ENCODE measurements at regions not wholly inside any gene's neighbourhood (a gene's known extent, or its start where the extent isn't known, plus 50 kb on each side); places are given as distances from the start of the nearest gene placed in this dataset.

DNA sequence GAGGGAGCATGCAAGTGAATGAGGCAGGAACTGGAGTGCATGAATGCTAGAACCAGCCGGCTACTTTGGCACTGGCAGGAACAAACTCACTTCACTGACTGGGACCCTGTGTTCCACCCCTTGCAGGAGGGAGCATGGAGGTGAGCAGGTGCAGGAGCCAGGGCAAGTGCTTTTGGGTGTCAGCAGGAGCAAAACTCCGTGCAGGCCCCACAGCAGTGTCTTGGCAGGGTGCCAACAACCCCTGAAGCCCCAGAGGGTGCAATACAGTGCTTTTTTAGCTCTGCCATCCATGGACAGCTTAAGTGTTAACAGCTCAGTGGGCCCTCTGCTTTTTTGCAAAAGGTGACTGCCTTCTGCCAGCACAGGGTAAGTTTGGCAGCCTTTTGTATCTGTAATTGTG, 245.8 kb upstream of the PCSK5 start:
- TF ChIP-seq ZFX (IDR thresholded peaks at IDR 0.05) (no peak), CTCF (conservative IDR thresholded peaks at IDR 0.05) (no peak)
- H3K27ac ChIP-seq = no peak overlapping the region

DNA sequence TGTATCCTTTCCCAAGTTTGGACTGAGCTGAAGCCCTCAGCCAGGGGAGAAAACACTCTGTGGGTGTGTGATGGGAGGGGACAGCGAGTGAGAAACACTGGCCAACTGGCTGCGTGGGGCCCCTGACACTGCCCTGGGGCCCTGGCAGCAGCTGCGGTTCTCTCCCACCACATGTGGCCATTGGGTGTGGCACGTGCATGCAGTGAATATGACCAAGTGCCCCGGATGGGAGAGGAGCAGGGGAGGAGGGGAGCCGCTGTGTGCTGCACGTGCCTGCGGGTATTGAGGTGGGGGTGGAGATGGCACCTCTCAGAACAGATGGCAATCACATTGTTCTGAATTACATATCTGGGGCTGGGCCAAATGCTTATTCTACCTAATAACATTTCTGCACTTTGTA, 242.4 kb upstream of the PCSK5 start:
- no peak overlapping the region for H3K27ac ChIP-seq
- TF ChIP-seq ZFX (IDR thresholded peaks at IDR 0.05) (no peak), CTCF (conservative IDR thresholded peaks at IDR 0.05) (no peak)

DNA sequence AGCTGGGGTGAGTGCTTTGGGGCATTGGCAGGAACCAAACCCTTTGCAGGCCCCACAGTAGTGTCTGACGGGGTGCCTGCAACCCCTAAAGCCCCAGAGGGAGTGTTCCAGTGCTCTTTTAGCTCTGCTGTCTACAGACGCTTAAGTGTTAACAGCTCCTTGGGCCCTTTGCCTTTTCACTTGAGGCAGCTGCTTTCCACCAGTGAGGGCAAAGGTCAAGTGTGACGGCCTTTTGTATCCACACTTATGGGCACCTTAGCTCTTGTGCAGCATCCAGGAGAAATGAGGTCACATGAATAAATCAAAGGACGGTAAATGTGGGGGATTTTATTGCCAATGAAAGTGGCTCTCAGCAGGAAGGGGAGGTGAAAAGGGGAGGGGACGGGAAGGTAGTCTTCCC, 241.4 kb upstream of the PCSK5 start:
- H3K27ac ChIP-seq = no peak overlapping the region
- no peak for TF ChIP-seq CTCF (conservative IDR thresholded peaks at IDR 0.05)
- TF ChIP-seq ZFX (IDR thresholded peaks at IDR 0.05) = no peak

DNA sequence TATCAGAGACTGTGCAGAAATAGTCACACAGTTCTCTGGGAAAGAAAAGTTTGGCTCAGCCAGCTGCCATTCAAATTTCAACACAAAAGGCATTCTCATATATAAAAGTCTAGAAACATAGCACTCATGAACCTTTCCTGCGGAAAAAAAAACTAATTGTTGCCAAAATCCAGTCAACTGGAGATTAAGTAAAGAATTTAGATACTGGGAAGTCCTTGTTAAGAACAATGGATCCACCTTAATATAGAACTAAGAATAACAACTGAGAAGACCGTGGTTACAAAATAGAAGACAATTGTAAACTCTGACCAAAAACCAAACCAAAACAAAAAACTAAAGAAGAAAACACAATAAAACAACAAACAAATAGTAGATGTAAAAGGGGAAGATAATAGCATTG, 238.8 kb upstream of the PCSK5 start:
- TF ChIP-seq ZFX (IDR thresholded peaks at IDR 0.05) (no peak), CTCF (conservative IDR thresholded peaks at IDR 0.05) (no peak)
- no peak overlapping the region for H3K27ac ChIP-seq

- TF ChIP-seq ZFX (IDR thresholded peaks at IDR 0.05) (no peak), CTCF (conservative IDR thresholded peaks at IDR 0.05) (no peak)
- no peak overlapping the region for H3K27ac ChIP-seq
Measured at GRCh38 chr9:75653335-75653734, 237.1 kb upstream of the PCSK5 start.

GRCh38 chr9:75653750-75654149, 236.7 kb upstream of the PCSK5 start:
- H3K27ac ChIP-seq = no peak overlapping the region
- no peak for TF ChIP-seq CTCF (conservative IDR thresholded peaks at IDR 0.05)
- TF ChIP-seq ZFX (IDR thresholded peaks at IDR 0.05) = no peak

- no peak for TF ChIP-seq CTCF (conservative IDR thresholded peaks at IDR 0.05)
- no peak overlapping the region for H3K27ac ChIP-seq
Measured at GRCh38 chr9:75657015-75657414, 233.5 kb upstream of the PCSK5 start.
